HepG2 (cell line): ENCODE measurements at regions not wholly inside any gene's neighbourhood (a gene's known extent, or its start where the extent isn't known, plus 50 kb on each side); places are given as distances from the start of the nearest gene placed in this dataset.

Source experiments
- ATAC-seq: fragments of 200-7000 bp; cut with Tn5 transposase; 3 replicates; pipeline ENCODE4 v1.9.1; 2020; ENCODE audit warnings: mild to moderate bottlenecking, moderate library complexity
- BruUV-seq: library from RNA; stranded (reverse); fragments of 400-500 nt; replicated peaks from 2 replicates; lab custom pipeline; 2021; lab: Mats Ljungman, UMichigan
- CTCF ChIA-PET: fragments of 300-600 bp; formaldehyde crosslinking; extraction: SDS; loops from one replicate; lab custom pipeline; 2021; ENCODE audit warnings: low total read pairs, inconsistent platforms, low intra/inter-chr PET ratio; lab: Yijun Ruan, JAX
- POLR2A ChIA-PET: fragments of 350-600 bp; sonication (Branson Sonifier 250); formaldehyde crosslinking; loops from one replicate; lab custom pipeline; 2020; ENCODE audit warnings: antibody characterized with exemption, inconsistent platforms; lab: Yijun Ruan, JAX
- DNase-seq: peaks from one replicate; pipeline ENCODE4 v3.0.0-alpha.2; 2015; ENCODE audit warnings: low spot score
- FAIRE-seq: peaks from 3 replicates; lab custom pipeline; 2011; peaks lifted over from hg19 to GRCh38; lab: Jason Lieb, UNC
- H2AFZ ChIP-seq: one replicate; pipeline ENCODE4 v1.6.1; 2011; ENCODE audit warnings: low read length, inconsistent platforms
- H3K27ac ChIP-seq: fragments of 300-600 bp; 3 replicates; pipeline ENCODE4 v1.8.0; 2011; ENCODE audit warnings: mixed run types, mild to moderate bottlenecking, mixed read lengths, low read length, inconsistent platforms; ENCODE audit not compliant: insufficient read depth; ENCODE audit errors: extremely low read length
- H3K27me3 ChIP-seq, 2 experiments: fragments of 200-600 bp in 1 of 2; 2 replicates in 1 of 2; 3 replicates in 1 of 2; pipeline versions ENCODE4 v1.6.0 to v1.8.0; 2011; ENCODE audit warnings: low read length in 2 of 2, mild to moderate bottlenecking in 2 of 2, moderate library complexity in 2 of 2, inconsistent platforms in 1 of 2; ENCODE audit not compliant: insufficient read depth in 2 of 2, control insufficient read depth in 1 of 2
- H3K36me3 ChIP-seq, 2 experiments: fragments of 200-600 bp in 1 of 2; replicated peaks in 1 of 2; 2 replicates in 1 of 2; 3 replicates in 1 of 2; pipeline versions ENCODE4 v1.5.1 to v1.8.0; 2011; ENCODE audit warnings: low read length in 2 of 2, inconsistent platforms in 1 of 2; ENCODE audit not compliant: insufficient read depth in 2 of 2, control insufficient read depth in 1 of 2
- H3K4me1 ChIP-seq: 2 replicates; pipeline ENCODE4 v1.5.1; 2012; ENCODE audit warnings: low read length, inconsistent platforms; ENCODE audit not compliant: insufficient read depth
- H3K4me2 ChIP-seq: 2 replicates; pipeline ENCODE4 v1.6.0; 2011; ENCODE audit warnings: low read depth, low read length, inconsistent platforms
- H3K4me3 ChIP-seq, 3 experiments: fragments of 200-600 bp in 1 of 3; sonication (generic), shearing (Covaris generic) in 1 of 3; replicated peaks in 1 of 3; 2 replicates each; pipeline ENCODE4 v1.5.1; 2011 to 2016; ENCODE audit warnings: low read length in 3 of 3, inconsistent platforms in 2 of 3, low read depth in 2 of 3, mild to moderate bottlenecking in 2 of 3, control low read depth in 1 of 3, mixed read lengths in 1 of 3; ENCODE audit not compliant: insufficient read depth in 1 of 3
- H3K79me2 ChIP-seq: one replicate; pipeline ENCODE4 v1.6.1; 2011; ENCODE audit warnings: low read length, inconsistent platforms; ENCODE audit not compliant: insufficient read depth
- H3K9ac ChIP-seq: 2 replicates; pipeline ENCODE4 v1.6.0; 2011; ENCODE audit warnings: mild to moderate bottlenecking, low read depth, low read length, inconsistent platforms; ENCODE audit not compliant: insufficient read depth
- H3K9me3 ChIP-seq: 2 replicates; pipeline ENCODE4 v1.5.1; 2012; ENCODE audit warnings: mild to moderate bottlenecking, low read length
- H4K20me1 ChIP-seq: 2 replicates; pipeline ENCODE4 v1.6.0; 2011; ENCODE audit warnings: inconsistent platforms, mild to moderate bottlenecking, low read length, moderate library complexity; ENCODE audit not compliant: insufficient read depth
- HDAC2 ChIP-seq: sonication (generic); formaldehyde crosslinking; IDR thresholded peaks from 2 replicates; pipeline ENCODE4 v1.4.0; 2020; ENCODE audit warnings: missing genetic modification reagents
- HOMEZ ChIP-seq: IDR thresholded peaks from 2 replicates; pipeline ENCODE4 v1.6.1; 2016; ENCODE audit warnings: low read depth
- KLF13 ChIP-seq: sonication (generic); formaldehyde crosslinking; IDR thresholded peaks from 2 replicates; pipeline ENCODE4 v1.4.0; 2020; ENCODE audit warnings: mild to moderate bottlenecking, missing genetic modification reagents
- KLF15 ChIP-seq: sonication (generic); formaldehyde crosslinking; IDR thresholded peaks from 2 replicates; pipeline ENCODE4 v1.8.1; 2023; ENCODE audit warnings: borderline replicate concordance, mild to moderate bottlenecking, inconsistent platforms, missing genetic modification reagents, mixed read lengths
- MXD3 ChIP-seq: IDR thresholded peaks from 2 replicates; pipeline ENCODE4 v1.6.1; 2016; ENCODE audit warnings: mild to moderate bottlenecking, missing biosample characterization, missing genetic modification reagents
- NFKBIZ ChIP-seq: IDR thresholded peaks from 2 replicates; pipeline ENCODE4 v1.6.1; 2018; ENCODE audit warnings: missing genetic modification reagents, missing compliant biosample characterization
- RBM39 ChIP-seq: fragments of 200-400 bp; formaldehyde crosslinking; IDR thresholded peaks from one replicate; pipeline ENCODE4 v1.6.1; 2018; ENCODE audit warnings: antibody characterized with exemption, mild to moderate bottlenecking, low read depth, low read length; ENCODE audit not compliant: poor library complexity, severe bottlenecking
- SMAD3 ChIP-seq: sonication (generic); formaldehyde crosslinking; IDR thresholded peaks from 2 replicates; pipeline ENCODE4 v1.4.0; 2020; ENCODE audit warnings: missing genetic modification reagents
- SP140L ChIP-seq: sonication (generic); formaldehyde crosslinking; IDR thresholded peaks from 2 replicates; pipeline ENCODE4 v1.4.0; 2020; ENCODE audit warnings: missing genetic modification reagents, borderline replicate concordance
- STAG1 ChIP-seq: sonication (generic); formaldehyde crosslinking; IDR thresholded peaks from 2 replicates; pipeline ENCODE4 v1.4.0; 2020; ENCODE audit warnings: missing genetic modification reagents
- ZBTB21 ChIP-seq: sonication (generic); formaldehyde crosslinking; IDR thresholded peaks from 2 replicates; pipeline ENCODE4 v1.4.0; 2020; ENCODE audit warnings: missing genetic modification reagents
- ZKSCAN5 ChIP-seq: sonication (generic); formaldehyde crosslinking; IDR thresholded peaks from 2 replicates; pipeline ENCODE4 v1.5.1; 2020; ENCODE audit warnings: mild to moderate bottlenecking, missing genetic modification reagents
- ZNF3 ChIP-seq: IDR thresholded peaks from 2 replicates; pipeline ENCODE4 v1.7.0; 2017; ENCODE audit warnings: inconsistent platforms
- ZNF34 ChIP-seq: sonication (generic); formaldehyde crosslinking; IDR thresholded peaks from 2 replicates; pipeline ENCODE4 v1.4.0; 2020; ENCODE audit warnings: mild to moderate bottlenecking, missing genetic modification reagents, borderline replicate concordance
- WGBS: methylation state at CpG from one replicate; pipeline ENCODE4 v1.1.6; 2017; ENCODE audit warnings: low lambda C conversion rate; 5-methylcytosine and 5-hydroxymethylcytosine counted together
- in situ Hi-C: cut with HindIII; loops from 2 replicates; pipeline ENCODE4 v1.10.0; 2017; ENCODE audit warnings: low pct_unique_long_range_greater_than_20kb; ENCODE audit not compliant: extremely low pct_ligation_motif_present
- intact Hi-C: fragments of 100-400 bp; cut with micrococcal nuclease; formaldehyde crosslinking; loops from one replicate; pipeline ENCODE4 v1.10.0; 2022; ENCODE audit not compliant: unreplicated experiment
- TF ChIP-seq, protein P1 (sequence below): sonication (generic); formaldehyde crosslinking; IDR thresholded peaks from 2 replicates; pipeline ENCODE4 v1.4.0; 2020; ENCODE audit warnings: missing genetic modification reagents, borderline replicate concordance
- TF ChIP-seq, protein P2 (sequence below): sonication (generic); formaldehyde crosslinking; IDR thresholded peaks from 2 replicates; pipeline ENCODE4 v1.5.1; 2020; ENCODE audit warnings: missing genetic modification reagents, mild to moderate bottlenecking, borderline replicate concordance
- TF ChIP-seq, protein P3 (sequence below): sonication (generic); formaldehyde crosslinking; IDR thresholded peaks from 2 replicates; pipeline ENCODE4 v1.5.0; 2020; ENCODE audit warnings: mild to moderate bottlenecking, missing genetic modification reagents

DNA sequence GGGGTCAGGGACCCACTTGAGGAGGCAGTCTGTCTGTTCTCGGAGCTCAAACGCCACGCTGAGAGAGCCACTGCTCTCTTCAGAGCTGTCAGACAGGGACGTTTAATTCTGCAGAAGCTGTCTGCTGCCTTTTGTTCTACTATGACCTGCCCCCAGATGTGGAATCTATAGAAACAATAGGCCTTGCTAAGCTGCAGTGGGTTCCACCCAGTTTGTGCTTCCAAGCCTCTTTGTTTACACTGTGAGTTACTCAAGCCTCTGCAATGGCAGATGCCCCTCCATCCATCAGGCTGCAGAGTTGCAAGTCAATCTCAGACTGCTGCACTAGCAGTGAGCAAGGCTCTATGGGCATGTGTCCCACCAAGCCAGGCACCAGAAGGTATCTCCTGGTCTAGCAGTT is 158.1 kb downstream of the DTHD1 start:
- no peaks in the 10 kb centered on the region for H3K36me3 ChIP-seq
- no peak overlapping the region for H3K4me2 ChIP-seq
- no peak for DNase-seq
- no peaks in the 10 kb centered on the region for H3K4me1 ChIP-seq
- no peak overlapping the region for H3K9ac ChIP-seq
- no peak overlapping the region for H3K4me3 ChIP-seq
- H3K27ac ChIP-seq = no peak overlapping the region
- ChIA-PET POLR2A (no interaction called here), CTCF (no interaction called here)
- intact Hi-C loops (no loop called here), in situ Hi-C loops (no loop called here)
- H4K20me1 ChIP-seq = no peaks in the 10 kb centered on the region
- no peak overlapping the region for H2AFZ ChIP-seq
- no peaks in the 10 kb centered on the region for H3K79me2 ChIP-seq
- no peak for FAIRE-seq
- no TSS peak for BruUV-seq
- H3K27me3 ChIP-seq = no peaks in the 10 kb centered on the region
- ATAC-seq = no peak
- H3K9me3 ChIP-seq = no peaks in the 10 kb centered on the region
- whole genome bisulfite sequencing = no CpG with 5 or more reads among the region's 4 CpGs
- TF ChIP-seq KLF15 (CRISPR knock-in tag) (no peak), HDAC2 (CRISPR knock-in tag) (no peak), RBM39 (no peak), ZNF34 (CRISPR knock-in tag) (no peak), ZKSCAN5 (CRISPR knock-in tag) (no peak), KLF13 (no peak), SP140L (CRISPR knock-in tag) (no peak), ZNF3 (CRISPR knock-in tag) (no peak), HOMEZ (no peak), SMAD3 (no peak), STAG1 (CRISPR knock-in tag) (no peak), MXD3 (CRISPR knock-in tag) (no peak), NFKBIZ (CRISPR knock-in tag) (no peak), ZBTB21 (CRISPR knock-in tag) (no peak)
- TF ChIP-seq, protein P1, sequence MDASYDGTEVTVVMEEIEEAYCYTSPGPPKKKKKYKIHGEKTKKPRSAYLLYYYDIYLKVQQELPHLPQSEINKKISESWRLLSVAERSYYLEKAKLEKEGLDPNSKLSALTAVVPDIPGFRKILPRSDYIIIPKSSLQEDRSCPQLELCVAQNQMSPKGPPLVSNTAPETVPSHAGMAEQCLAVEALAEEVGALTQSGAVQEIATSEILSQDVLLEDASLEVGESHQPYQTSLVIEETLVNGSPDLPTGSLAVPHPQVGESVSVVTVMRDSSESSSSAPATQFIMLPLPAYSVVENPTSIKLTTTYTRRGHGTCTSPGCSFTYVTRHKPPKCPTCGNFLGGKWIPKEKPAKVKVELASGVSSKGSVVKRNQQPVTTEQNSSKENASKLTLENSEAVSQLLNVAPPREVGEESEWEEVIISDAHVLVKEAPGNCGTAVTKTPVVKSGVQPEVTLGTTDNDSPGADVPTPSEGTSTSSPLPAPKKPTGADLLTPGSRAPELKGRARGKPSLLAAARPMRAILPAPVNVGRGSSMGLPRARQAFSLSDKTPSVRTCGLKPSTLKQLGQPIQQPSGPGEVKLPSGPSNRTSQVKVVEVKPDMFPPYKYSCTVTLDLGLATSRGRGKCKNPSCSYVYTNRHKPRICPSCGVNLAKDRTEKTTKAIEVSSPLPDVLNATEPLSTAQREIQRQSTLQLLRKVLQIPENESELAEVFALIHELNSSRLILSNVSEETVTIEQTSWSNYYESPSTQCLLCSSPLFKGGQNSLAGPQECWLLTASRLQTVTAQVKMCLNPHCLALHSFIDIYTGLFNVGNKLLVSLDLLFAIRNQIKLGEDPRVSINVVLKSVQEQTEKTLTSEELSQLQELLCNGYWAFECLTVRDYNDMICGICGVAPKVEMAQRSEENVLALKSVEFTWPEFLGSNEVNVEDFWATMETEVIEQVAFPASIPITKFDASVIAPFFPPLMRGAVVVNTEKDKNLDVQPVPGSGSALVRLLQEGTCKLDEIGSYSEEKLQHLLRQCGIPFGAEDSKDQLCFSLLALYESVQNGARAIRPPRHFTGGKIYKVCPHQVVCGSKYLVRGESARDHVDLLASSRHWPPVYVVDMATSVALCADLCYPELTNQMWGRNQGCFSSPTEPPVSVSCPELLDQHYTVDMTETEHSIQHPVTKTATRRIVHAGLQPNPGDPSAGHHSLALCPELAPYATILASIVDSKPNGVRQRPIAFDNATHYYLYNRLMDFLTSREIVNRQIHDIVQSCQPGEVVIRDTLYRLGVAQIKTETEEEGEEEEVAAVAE (CRISPR knock-in tag) = no peak
- TF ChIP-seq, protein P2, sequence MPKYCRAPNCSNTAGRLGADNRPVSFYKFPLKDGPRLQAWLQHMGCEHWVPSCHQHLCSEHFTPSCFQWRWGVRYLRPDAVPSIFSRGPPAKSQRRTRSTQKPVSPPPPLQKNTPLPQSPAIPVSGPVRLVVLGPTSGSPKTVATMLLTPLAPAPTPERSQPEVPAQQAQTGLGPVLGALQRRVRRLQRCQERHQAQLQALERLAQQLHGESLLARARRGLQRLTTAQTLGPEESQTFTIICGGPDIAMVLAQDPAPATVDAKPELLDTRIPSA (CRISPR knock-in tag) = no peak
- TF ChIP-seq, protein P3, sequence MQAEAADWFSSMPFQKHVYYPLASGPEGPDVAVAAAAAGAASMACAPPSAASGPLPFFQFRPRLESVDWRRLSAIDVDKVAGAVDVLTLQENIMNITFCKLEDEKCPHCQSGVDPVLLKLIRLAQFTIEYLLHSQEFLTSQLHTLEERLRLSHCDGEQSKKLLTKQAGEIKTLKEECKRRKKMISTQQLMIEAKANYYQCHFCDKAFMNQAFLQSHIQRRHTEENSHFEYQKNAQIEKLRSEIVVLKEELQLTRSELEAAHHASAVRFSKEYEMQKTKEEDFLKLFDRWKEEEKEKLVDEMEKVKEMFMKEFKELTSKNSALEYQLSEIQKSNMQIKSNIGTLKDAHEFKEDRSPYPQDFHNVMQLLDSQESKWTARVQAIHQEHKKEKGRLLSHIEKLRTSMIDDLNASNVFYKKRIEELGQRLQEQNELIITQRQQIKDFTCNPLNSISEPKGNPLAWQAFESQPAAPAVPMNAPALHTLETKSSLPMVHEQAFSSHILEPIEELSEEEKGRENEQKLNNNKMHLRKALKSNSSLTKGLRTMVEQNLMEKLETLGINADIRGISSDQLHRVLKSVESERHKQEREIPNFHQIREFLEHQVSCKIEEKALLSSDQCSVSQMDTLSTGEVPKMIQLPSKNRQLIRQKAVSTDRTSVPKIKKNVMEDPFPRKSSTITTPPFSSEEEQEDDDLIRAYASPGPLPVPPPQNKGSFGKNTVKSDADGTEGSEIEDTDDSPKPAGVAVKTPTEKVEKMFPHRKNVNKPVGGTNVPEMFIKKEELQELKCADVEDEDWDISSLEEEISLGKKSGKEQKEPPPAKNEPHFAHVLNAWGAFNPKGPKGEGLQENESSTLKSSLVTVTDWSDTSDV = no peak
